Nephron progenitor cell (in vitro differentiated cells): ENCODE measurements at regions not wholly inside any gene's neighbourhood (a gene's known extent, or its start where the extent isn't known, plus 50 kb on each side); places are given as distances from the start of the nearest gene placed in this dataset.
"Not testable (repeated sequence)": the region's sequence is repeated elsewhere in the genome, so short reads cannot be mapped to it uniquely, and the experiment has no call there.

Experiments used
- DNase-seq: peaks from one replicate; pipeline ENCODE4 v3.0.0; 2021
- H3K27ac Mint-ChIP-seq: 2 replicates; pipeline ENCODE4 v1.8.0; 2021; ENCODE audit warnings: mild to moderate bottlenecking, moderate library complexity, mixed read lengths
- H3K27me3 Mint-ChIP-seq: 2 replicates; pipeline ENCODE4 v1.8.0; 2021; ENCODE audit warnings: mild to moderate bottlenecking, low read depth, mixed read lengths; ENCODE audit not compliant: poor library complexity
- H3K36me3 Mint-ChIP-seq: 2 replicates; pipeline ENCODE4 v1.8.0; 2021; ENCODE audit warnings: low read depth, mixed read lengths
- H3K4me1 Mint-ChIP-seq: 2 replicates; pipeline ENCODE4 v1.8.0; 2021; ENCODE audit warnings: mixed read lengths
- H3K4me3 Mint-ChIP-seq: 2 replicates; pipeline ENCODE4 v1.8.0; 2021; ENCODE audit warnings: mild to moderate bottlenecking, moderate library complexity, mixed read lengths
- H3K9me3 Mint-ChIP-seq: 2 replicates; pipeline ENCODE4 v1.8.0; 2021; ENCODE audit warnings: mild to moderate bottlenecking, moderate library complexity, mixed read lengths
- CTCF ChIP-seq: fragments of 200-600 bp; sonication (generic); IDR thresholded peaks from 2 replicates; pipeline ENCODE4 v1.5.0; 2021; ENCODE audit warnings: antibody characterized with exemption

- no peak for DNase-seq
- peaks cover 5% of the 10 kb centered on the region for H3K36me3 Mint-ChIP-seq
- H3K4me3 Mint-ChIP-seq = peak overlapping the region; percentile 37
- no peak for TF ChIP-seq CTCF
- H3K27ac Mint-ChIP-seq = no peak overlapping the region
- peaks cover 54% of the 10 kb centered on the region for H3K27me3 Mint-ChIP-seq
- peaks cover 8% of the 10 kb centered on the region for H3K9me3 Mint-ChIP-seq
- peaks cover 16% of the 10 kb centered on the region for H3K4me1 Mint-ChIP-seq
Observed at GRCh38 chrX:445727-446126, 59.0 kb upstream of the PPP2R3B start.

- no peak for DNase-seq
- TF ChIP-seq CTCF = no peak
- peaks cover 8% of the 10 kb centered on the region for H3K9me3 Mint-ChIP-seq
- peak overlapping the region; percentile 37 for H3K4me3 Mint-ChIP-seq
- H3K27me3 Mint-ChIP-seq = peaks cover 49% of the 10 kb centered on the region
- peaks cover 5% of the 10 kb centered on the region for H3K36me3 Mint-ChIP-seq
- H3K4me1 Mint-ChIP-seq = peaks cover 16% of the 10 kb centered on the region
- H3K27ac Mint-ChIP-seq = no peak overlapping the region
Observed at GRCh38 chrX:446245-446644, 59.5 kb upstream of the PPP2R3B start.

GRCh38 chrX:447052-447451 is 60.3 kb upstream of the PPP2R3B start:
- TF ChIP-seq CTCF = no peak
- no peak overlapping the region for H3K4me3 Mint-ChIP-seq
- H3K27ac Mint-ChIP-seq = no peak overlapping the region
- peaks cover 48% of the 10 kb centered on the region for H3K27me3 Mint-ChIP-seq
- DNase-seq = no peak
- peaks cover 5% of the 10 kb centered on the region for H3K36me3 Mint-ChIP-seq
- H3K4me1 Mint-ChIP-seq = peaks cover 16% of the 10 kb centered on the region
- H3K9me3 Mint-ChIP-seq = peaks cover 8% of the 10 kb centered on the region

GRCh38 chrX:451750-452149 is 65.0 kb upstream of the PPP2R3B start:
- not testable (repeated sequence) for H3K36me3 Mint-ChIP-seq, H3K4me3 Mint-ChIP-seq, DNase-seq, H3K4me1 Mint-ChIP-seq, H3K9me3 Mint-ChIP-seq, H3K27ac Mint-ChIP-seq
- peaks cover 33% of the 10 kb centered on the region for H3K27me3 Mint-ChIP-seq

GRCh38 chrX:452598-452997 is 65.9 kb upstream of the PPP2R3B start:
- no peak overlapping the region for H3K4me3 Mint-ChIP-seq
- peaks cover 3% of the 10 kb centered on the region for H3K4me1 Mint-ChIP-seq
- no peak for TF ChIP-seq CTCF
- DNase-seq = no peak
- peaks cover 30% of the 10 kb centered on the region for H3K27me3 Mint-ChIP-seq
- H3K36me3 Mint-ChIP-seq = no peaks in the 10 kb centered on the region
- H3K9me3 Mint-ChIP-seq = no peaks in the 10 kb centered on the region
- H3K27ac Mint-ChIP-seq = no peak overlapping the region

- not testable (repeated sequence) for H3K36me3 Mint-ChIP-seq, H3K27ac Mint-ChIP-seq, DNase-seq, H3K4me1 Mint-ChIP-seq, H3K9me3 Mint-ChIP-seq, H3K4me3 Mint-ChIP-seq
- peaks cover 21% of the 10 kb centered on the region for H3K27me3 Mint-ChIP-seq
Observed at GRCh38 chrX:454514-454913, 67.8 kb upstream of the PPP2R3B start.

GRCh38 chrX:455199-455598 is 68.5 kb upstream of the PPP2R3B start:
- Mint-ChIP-seq H3K4me1 (peaks cover 9% of the 10 kb centered on the region), H3K9me3 (no peaks in the 10 kb centered on the region), H3K27ac (no peak overlapping the region), H3K36me3 (no peaks in the 10 kb centered on the region), H3K27me3 (peaks cover 21% of the 10 kb centered on the region), H3K4me3 (no peak overlapping the region)
- DNase-seq = no peak
- TF ChIP-seq CTCF = no peak
